NCI-H82 (cell line): ENCODE measurements at regions not wholly inside any gene's neighbourhood (a gene's known extent, or its start where the extent isn't known, plus 50 kb on each side); places are given as distances from the start of the nearest gene placed in this dataset.

Experiments
- DNase-seq: peaks from one replicate; lab custom pipeline; 2025; lab: John Stamatoyannopoulos, UW

GRCh38 chr2:198706476-198707082 lies 751.2 kb downstream of the SATB2 start:
- no peak for DNase-seq

GRCh38 chr2:198703281-198703680 lies 754.5 kb downstream of the SATB2 start:
- DNase-seq: no peak

- DNase-seq: no peak
These were observed 754.9 kb downstream of the SATB2 start for GRCh38 chr2:198702796-198703195.

- no peak for DNase-seq
These were observed 756.3 kb downstream of the SATB2 start for GRCh38 chr2:198701481-198701880.

- DNase-seq: no peak
These were observed 757.4 kb downstream of the SATB2 start for GRCh38 chr2:198700319-198700718.

- no peak for DNase-seq
These were observed 759.5 kb downstream of the SATB2 start for GRCh38 chr2:198698230-198698629.

GRCh38 chr2:198697794-198698193 lies 759.9 kb downstream of the SATB2 start:
- DNase-seq: no peak

GRCh38 chr2:198697218-198697617 lies 760.5 kb downstream of the SATB2 start:
- no peak for DNase-seq

- no peak for DNase-seq
These were observed 761.9 kb downstream of the SATB2 start for GRCh38 chr2:198695879-198696278.

GRCh38 chr2:198692907-198693510 lies 764.7 kb downstream of the SATB2 start:
- DNase-seq: no peak

- DNase-seq: no peak
These were observed 766.5 kb downstream of the SATB2 start for GRCh38 chr2:198691236-198691635.

- DNase-seq: no peak
These were observed 793.4 kb downstream of the SATB2 start for GRCh38 chr2:198664321-198664720.

GRCh38 chr2:198662905-198663304 lies 794.8 kb downstream of the SATB2 start:
- DNase-seq: no peak

GRCh38 chr2:198660501-198660900 lies 797.2 kb downstream of the SATB2 start:
- DNase-seq: no peak

- no peak for DNase-seq
These were observed 798.5 kb downstream of the SATB2 start for GRCh38 chr2:198659096-198659870.

GRCh38 chr2:198657512-198658121 lies 800.1 kb downstream of the SATB2 start:
- peak; percentile 74 for DNase-seq

- DNase-seq: no peak
These were observed 800.9 kb downstream of the SATB2 start for GRCh38 chr2:198656869-198657268.

GRCh38 chr2:198654646-198655045 lies 803.1 kb downstream of the SATB2 start:
- no peak for DNase-seq

- DNase-seq: no peak
These were observed 804.4 kb downstream of the SATB2 start for GRCh38 chr2:198653311-198653710.

GRCh38 chr2:198652461-198652860 lies 805.3 kb downstream of the SATB2 start:
- DNase-seq: no peak

- no peak for DNase-seq
These were observed 811.9 kb downstream of the SATB2 start for GRCh38 chr2:198645816-198646215.

- DNase-seq: no peak
These were observed 816.6 kb downstream of the SATB2 start for GRCh38 chr2:198641161-198641560.

- DNase-seq: peak; percentile 21
These were observed 817.3 kb downstream of the SATB2 start for GRCh38 chr2:198640463-198640862.
